ENCODE measurements at regions not wholly inside any gene's neighbourhood (a gene's known extent, or its start where the extent isn't known, plus 50 kb on each side); places are given as distances from the start of the nearest gene placed in this dataset.

- peak; percentile 3 for DNase-seq (ENCODE audit: low spot score)
Measured at GRCh38 chr13:72221276-72221962, 354.4 kb upstream of the DACH1 start.

DNA sequence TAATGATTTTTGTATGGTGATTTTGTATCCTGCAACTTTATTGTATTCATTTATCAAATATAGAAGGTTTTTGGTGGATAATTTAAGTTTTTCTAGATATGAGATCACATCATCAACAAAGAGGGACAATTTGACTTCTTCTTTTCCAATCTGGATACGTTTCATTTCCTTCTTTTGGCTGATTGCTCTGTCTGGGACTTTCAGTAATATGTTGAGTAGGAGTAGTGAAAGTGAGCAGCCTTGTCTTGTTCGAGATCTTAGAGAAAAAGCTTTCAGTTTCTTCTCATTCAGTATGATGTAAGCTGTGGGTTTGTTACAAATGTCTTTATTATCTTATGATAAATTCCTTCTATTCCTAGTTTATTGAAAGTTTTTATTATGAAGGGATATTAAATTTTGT, 352.0 kb upstream of the DACH1 start:
- DNase-seq (ENCODE audit: low spot score) = no peak

GRCh38 chr13:72217142-72217541, 350.1 kb upstream of the DACH1 start:
- no peak for DNase-seq (ENCODE audit: low spot score)

- no peak for DNase-seq (ENCODE audit: low spot score)
Measured at GRCh38 chr13:72208112-72208645, 341.2 kb upstream of the DACH1 start.

DNA sequence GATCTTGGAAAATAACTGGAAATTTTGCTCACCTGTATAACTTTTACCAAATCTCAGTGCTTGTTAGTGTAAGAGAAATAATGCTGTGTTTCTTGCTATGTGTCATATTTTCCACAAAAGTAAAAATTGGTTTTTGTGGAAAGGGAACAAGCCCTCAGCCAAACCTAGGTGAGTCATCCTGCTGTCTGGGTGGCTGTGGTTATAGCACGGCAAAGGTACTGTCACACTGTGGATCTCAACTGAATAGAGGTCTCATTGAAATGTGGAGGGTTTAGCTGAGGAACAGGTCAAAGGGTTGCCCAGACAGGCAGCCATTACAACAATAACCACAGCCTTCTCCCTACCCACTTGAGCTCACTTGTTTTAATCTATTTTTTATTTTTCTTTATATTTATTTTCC, 338.8 kb upstream of the DACH1 start:
- DNase-seq (ENCODE audit: low spot score) = no peak

DNA sequence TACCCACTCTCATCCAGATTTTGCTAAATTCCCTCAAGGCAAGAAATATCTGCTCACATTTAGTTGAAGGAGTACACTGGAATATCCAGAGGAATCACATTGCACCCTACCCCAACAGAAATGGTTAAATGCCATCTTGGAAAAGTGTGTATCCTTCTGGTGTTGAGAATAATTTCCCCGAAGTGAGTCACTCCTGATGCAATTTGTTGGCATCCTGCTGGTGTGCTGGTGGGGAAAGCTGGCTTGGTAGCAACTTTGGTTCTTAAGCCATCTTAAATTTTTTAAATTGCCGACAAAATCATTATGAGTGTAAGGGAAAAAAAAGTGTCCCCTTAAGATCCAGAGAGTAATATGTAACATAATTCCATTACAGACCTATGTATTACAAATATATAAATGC, 337.3 kb upstream of the DACH1 start:
- DNase-seq (ENCODE audit: low spot score) = no peak

- DNase-seq (ENCODE audit: low spot score) = no peak
Measured at GRCh38 chr13:72201726-72202125, 334.7 kb upstream of the DACH1 start.

DNA sequence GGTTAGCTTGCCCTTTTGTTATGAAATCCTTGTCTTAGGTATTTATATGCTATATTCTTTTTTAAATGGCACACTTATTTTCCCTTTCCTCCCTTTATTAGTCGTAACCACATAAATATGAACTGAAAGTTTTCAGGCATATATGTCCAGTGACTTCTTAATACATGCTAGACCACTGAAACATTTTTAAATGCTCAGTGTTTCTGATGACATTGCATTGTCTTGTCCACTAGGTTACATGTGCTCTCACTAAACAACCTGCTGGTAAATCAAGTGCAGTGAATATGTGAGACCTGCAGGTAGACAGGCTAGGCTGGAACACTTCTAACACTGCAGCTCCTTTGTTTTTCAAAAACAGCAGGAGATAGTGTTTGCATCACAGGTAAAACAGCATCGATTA, 332.6 kb upstream of the DACH1 start:
- DNase-seq (ENCODE audit: low spot score) = no peak

GRCh38 chr13:72198967-72199560, 332.1 kb upstream of the DACH1 start:
- no peak for DNase-seq (ENCODE audit: low spot score)

- no peak for DNase-seq (ENCODE audit: low spot score)
Measured at GRCh38 chr13:72198042-72198441, 331.0 kb upstream of the DACH1 start.

DNA sequence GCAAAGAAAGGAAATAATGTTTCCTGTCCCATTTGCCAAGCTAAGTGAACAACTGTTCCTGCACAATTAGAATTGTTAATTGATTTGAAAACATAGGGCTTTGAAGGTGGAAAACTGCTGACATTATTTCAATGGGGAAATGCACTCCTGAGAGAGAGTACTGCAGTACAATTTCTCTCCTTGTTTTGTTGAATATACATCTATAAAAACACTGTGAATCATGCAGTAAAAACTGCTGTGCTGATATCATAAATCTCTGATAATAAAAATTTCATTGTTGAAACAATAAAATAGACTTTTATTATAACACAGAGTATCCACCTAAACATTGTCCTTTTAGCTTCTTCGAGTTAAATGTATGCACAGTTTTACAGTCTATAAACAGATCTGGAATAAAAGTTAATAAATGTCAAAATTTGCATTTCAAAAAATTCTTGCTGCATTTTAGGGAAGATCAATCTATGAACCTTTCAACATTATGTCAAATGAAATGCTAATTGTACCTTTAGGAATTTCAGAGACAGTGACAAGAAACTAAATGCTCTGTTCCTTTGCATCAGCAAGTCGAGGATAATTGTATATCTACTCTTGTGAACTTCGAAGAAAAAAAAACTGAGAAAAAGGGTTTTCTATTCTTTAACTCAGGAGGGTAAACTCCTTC, 328.2 kb upstream of the DACH1 start:
- DNase-seq (ENCODE audit: low spot score) = no peak

DNA sequence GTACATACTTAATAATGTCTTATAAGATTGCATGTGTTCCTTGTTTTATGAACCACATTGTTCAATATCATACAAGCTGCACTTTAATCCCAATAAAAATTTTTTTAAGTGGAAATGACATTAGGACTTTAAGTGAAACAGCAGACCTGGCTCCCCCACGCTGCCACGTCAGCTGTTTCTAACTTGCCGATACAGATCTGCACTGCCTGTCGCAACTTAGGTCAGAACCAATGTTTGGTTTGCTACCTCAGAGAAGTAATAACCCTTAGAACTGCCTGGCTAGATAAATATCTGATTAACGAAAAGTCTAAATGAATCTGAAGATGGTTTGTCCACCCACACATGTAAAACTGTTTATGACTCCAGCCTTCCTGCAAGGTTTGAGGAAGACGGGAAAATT, 327.5 kb upstream of the DACH1 start:
- DNase-seq (ENCODE audit: low spot score) = no peak

DNA sequence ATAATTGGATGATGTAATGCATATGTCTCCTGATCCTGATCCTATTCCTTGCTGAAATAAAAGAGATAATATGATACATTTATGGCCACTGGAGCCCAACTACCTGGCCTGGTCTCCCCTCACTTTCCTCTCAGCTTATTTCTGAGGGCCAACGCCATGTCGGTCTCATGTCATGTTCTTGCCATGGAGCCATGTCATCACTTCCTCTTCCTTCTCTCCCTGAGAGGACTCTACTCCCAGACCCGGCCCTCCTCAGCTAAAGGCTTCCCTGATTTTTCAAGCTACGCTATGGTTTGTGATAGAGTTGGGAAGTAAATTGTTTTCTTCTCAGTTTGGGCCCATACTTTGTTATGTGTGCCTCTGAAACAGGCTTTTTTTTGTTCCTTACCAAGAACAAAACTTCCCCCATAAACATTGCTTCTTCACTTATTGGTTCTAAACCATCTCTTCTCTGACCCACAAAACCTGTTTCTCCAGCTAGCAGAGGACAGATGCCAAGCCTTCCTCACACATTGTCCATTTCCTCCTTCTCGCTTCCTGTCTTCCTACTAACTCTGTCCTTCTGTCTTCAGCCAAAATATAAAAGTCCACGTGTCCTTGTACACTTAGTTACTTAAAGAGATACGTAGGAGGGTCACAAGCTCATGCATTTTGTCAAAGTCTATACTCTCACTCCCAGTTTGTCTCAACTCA, 319.9 kb upstream of the DACH1 start:
- no peak for DNase-seq (ENCODE audit: low spot score)

GRCh38 chr13:72185776-72186175, 318.8 kb upstream of the DACH1 start:
- DNase-seq (ENCODE audit: low spot score) = no peak

- DNase-seq (ENCODE audit: low spot score) = no peak
Measured at GRCh38 chr13:72181661-72182060, 314.7 kb upstream of the DACH1 start.

GRCh38 chr13:72180253-72180952, 313.4 kb upstream of the DACH1 start:
- DNase-seq (ENCODE audit: low spot score) = no peak

GRCh38 chr13:72174549-72174948, 307.5 kb upstream of the DACH1 start:
- no peak for DNase-seq (ENCODE audit: low spot score)

GRCh38 chr13:72170571-72170970, 303.6 kb upstream of the DACH1 start:
- DNase-seq (ENCODE audit: low spot score) = no peak

DNA sequence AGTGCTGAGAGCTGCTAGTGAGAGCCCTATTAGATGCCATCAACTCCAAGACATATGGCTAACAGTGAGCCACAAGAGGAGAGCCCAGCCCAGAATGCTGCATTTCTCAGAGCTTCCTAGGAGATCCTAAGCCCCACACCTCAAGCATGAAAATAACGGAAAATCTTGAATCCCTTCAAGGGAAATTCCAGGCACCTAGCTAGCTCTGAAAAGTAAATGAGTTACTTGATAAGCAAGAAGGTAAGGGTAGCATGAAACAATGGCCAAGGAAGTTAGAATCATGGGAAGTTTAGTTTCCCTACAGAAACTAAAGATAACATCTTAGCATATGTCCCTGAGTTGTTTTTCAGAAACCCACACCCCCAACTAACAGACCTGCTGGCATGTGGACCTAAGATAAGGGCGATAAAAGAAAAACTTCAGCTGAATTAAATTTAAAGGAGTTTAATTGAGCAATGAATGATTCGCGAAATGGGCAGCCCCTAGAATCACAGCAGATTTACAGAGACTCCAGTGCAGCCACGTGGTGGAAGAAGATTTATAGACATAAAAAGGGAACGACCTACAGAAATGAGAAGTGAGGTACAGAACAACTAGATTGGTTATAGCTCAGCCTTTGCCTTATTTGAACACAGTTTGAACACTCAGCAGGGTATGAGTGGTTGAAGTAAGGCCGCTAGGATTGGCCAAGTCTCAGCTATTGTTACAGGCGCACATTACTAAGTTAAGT, 301.3 kb upstream of the DACH1 start:
- no peak for DNase-seq (ENCODE audit: low spot score)

- DNase-seq (ENCODE audit: low spot score) = no peak
Measured at GRCh38 chr13:72166102-72166650, 299.2 kb upstream of the DACH1 start.

GRCh38 chr13:72165276-72165675, 298.3 kb upstream of the DACH1 start:
- no peak for DNase-seq (ENCODE audit: low spot score)

All from cerebellar cortex (tissue), 1 donor.